Stomach (tissue), 8 donors: ENCODE measurements at regions not wholly inside any gene's neighbourhood (a gene's known extent, or its start where the extent isn't known, plus 50 kb on each side); places are given as distances from the start of the nearest gene placed in this dataset.

Experiments
- DNase-seq, 2 donors: peaks; one replicate each; pipeline versions ENCODE4 v3.0.0 to v3.0.0-alpha.2; 2013 to 2019
- H3K27ac ChIP-seq, 5 donors: fragments of 200-600 bp in 4 of 5; sonication (generic) in 4 of 5; one replicate each; pipeline ENCODE4 v1.5.1; 2013 to 2019; ENCODE audit warnings: mild to moderate bottlenecking in 1 of 5, moderate library complexity in 1 of 5
- H3K27me3 ChIP-seq, 3 donors: fragments of 200-600 bp; sonication (generic); one replicate each; pipeline ENCODE4 v1.5.1; 2017 to 2019; ENCODE audit warnings: mixed run types in 1 of 3
- H3K36me3 ChIP-seq, 4 donors: fragments of 200-600 bp; sonication (generic); 1 replicate in 3 of 4; 2 replicates in 1 of 4; pipeline ENCODE4 v1.5.1; 2016 to 2019
- H3K4me1 ChIP-seq, 4 donors: fragments of 200-600 bp; sonication (generic); one replicate each; pipeline ENCODE4 v1.5.1; 2016 to 2019
- H3K4me3 ChIP-seq, 4 donors: fragments of 200-600 bp; sonication (generic) in 3 of 4; one replicate each; pipeline ENCODE4 v1.5.1; 2016 to 2019; ENCODE audit warnings: mild to moderate bottlenecking in 1 of 4
- H3K9me3 ChIP-seq, 4 donors: fragments of 200-600 bp; sonication (generic); one replicate each; pipeline ENCODE4 v1.5.1; 2016 to 2019
- EP300 ChIP-seq: sonication (generic); formaldehyde crosslinking; IDR thresholded peaks from one replicate; pipeline ENCODE4 v1.6.1; 2017; ENCODE audit warnings: antibody characterized with exemption
- POLR2A ChIP-seq, 4 donors: fragments of 450-650 bp; IDR thresholded peaks; one replicate each; pipeline ENCODE4 v1.6.1; 2016; ENCODE audit warnings: antibody characterized with exemption in 4 of 4, control low read depth in 2 of 4, mild to moderate bottlenecking in 1 of 4, moderate library complexity in 1 of 4
- POLR2AphosphoS5 ChIP-seq, 3 donors: sonication (generic); formaldehyde crosslinking; IDR thresholded peaks; one replicate each; pipeline ENCODE4 v1.6.1; 2016; ENCODE audit warnings: antibody characterized with exemption in 3 of 3
- WGBS, 5 donors: extraction: QIAGEN DNeasy Blood & Tissue Kit in 3 of 5; methylation state at CpG; one replicate each; pipeline versions ENCODE4 v1.1.5 to v1.1.7; 2013 to 2018; 5-methylcytosine and 5-hydroxymethylcytosine counted together
- intact Hi-C: fragments of 100-400 bp; cut with DNase I; formaldehyde crosslinking; loops from one replicate; pipeline ENCODE4 v1.15.1; 2023; ENCODE audit warnings: low total_unique reads
- TF ChIP-seq, protein P1 (sequence below), 7 experiments: fragments of 450-650 bp in 4 of 7; fragments of 200-600 bp in 3 of 7; sonication (generic) in 3 of 7; IDR thresholded peaks; one replicate each; pipeline ENCODE4 v1.5.1; 2016 to 2019; ENCODE audit warnings: antibody characterized with exemption in 7 of 7, control low read depth in 2 of 7, mild to moderate bottlenecking in 1 of 7
- donor health status: healthy with polysubstance abuse.
- donor health status: Bipolar disorder and iron deficiency.
- donor health status: healthy.

DNA sequence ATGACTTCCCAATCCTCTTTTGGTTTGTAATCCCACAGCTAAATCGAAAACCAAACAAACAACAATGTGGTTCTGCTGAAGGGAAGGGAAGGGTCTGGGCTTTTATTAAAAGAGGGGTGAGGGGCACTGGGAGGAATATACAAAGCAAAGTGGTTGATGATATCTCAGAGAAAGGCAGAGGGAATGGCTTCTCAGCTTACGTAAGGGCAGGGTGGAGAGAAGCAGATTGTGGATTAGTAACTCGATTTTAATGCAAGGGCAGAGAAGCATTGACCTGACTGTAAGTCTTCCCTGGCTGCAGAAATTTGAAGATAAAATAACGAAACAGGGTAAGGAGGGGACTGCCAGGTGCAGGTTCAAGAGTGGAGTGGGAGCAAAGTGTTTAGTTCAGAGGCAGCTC is 438.2 kb upstream of the LRRC7 start:
- H3K4me3 ChIP-seq, result no peak overlapping the region
- DNase-seq, result no peak
- no peak overlapping the region for H3K27ac ChIP-seq
- TF ChIP-seq POLR2AphosphoS5 (IDR thresholded peaks at IDR 0.05) (no peak), EP300 (no peak), POLR2A (IDR thresholded peaks at IDR 0.05) (no peak)
- TF ChIP-seq, protein P1, sequence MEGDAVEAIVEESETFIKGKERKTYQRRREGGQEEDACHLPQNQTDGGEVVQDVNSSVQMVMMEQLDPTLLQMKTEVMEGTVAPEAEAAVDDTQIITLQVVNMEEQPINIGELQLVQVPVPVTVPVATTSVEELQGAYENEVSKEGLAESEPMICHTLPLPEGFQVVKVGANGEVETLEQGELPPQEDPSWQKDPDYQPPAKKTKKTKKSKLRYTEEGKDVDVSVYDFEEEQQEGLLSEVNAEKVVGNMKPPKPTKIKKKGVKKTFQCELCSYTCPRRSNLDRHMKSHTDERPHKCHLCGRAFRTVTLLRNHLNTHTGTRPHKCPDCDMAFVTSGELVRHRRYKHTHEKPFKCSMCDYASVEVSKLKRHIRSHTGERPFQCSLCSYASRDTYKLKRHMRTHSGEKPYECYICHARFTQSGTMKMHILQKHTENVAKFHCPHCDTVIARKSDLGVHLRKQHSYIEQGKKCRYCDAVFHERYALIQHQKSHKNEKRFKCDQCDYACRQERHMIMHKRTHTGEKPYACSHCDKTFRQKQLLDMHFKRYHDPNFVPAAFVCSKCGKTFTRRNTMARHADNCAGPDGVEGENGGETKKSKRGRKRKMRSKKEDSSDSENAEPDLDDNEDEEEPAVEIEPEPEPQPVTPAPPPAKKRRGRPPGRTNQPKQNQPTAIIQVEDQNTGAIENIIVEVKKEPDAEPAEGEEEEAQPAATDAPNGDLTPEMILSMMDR (IDR thresholded peaks at IDR 0.05), result no peak
- H3K36me3 ChIP-seq, result no peaks in the 10 kb centered on the region
- H3K27me3 ChIP-seq, result no peaks in the 10 kb centered on the region
- no peaks in the 10 kb centered on the region for H3K9me3 ChIP-seq
- intact Hi-C loops, result no loop called here
- WGBS, 5 donors, result 59 to 70% (median 65%) methylated on average over 4 of the region's 4 CpGs
- H3K4me1 ChIP-seq, result peaks cover 0 to 18% (median 0%) of the 10 kb centered on the region in 4 donors

DNA sequence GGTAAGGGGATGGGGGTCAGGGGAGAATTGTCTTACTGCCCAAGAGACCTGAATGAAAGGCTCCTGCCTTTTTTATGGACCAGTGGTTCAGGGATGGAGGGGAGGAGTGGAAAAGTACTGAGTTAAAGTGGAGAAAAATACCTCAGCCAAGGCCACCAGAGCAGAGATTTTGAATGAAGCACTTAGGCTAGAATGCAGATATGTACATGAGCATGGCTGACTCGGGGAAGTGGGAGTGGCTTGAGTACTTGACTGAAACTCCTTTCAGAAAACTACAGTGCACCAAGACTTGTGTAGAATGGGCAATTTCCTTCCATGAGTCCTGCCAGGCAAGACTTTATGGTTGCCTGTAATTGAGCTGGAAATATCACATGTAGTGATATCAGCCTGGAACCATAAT is 429.6 kb upstream of the LRRC7 start:
- Histone ChIP-seq H3K4me1 (no peaks in the 10 kb centered on the region), H3K27ac (no peak overlapping the region), H3K27me3 (no peaks in the 10 kb centered on the region), H3K9me3 (peaks cover 0 to 10% (median 0%) of the 10 kb centered on the region in 4 donors), H3K4me3 (no peak overlapping the region), H3K36me3 (no peaks in the 10 kb centered on the region)
- intact Hi-C loops, result no loop called here
- no peak for DNase-seq
- no peak for TF ChIP-seq EP300
- TF ChIP-seq POLR2A (IDR thresholded peaks at IDR 0.05), result no peak
- TF ChIP-seq, protein P1 (IDR thresholded peaks at IDR 0.05), result no peak
- no peak for TF ChIP-seq POLR2AphosphoS5 (IDR thresholded peaks at IDR 0.05)
- WGBS, 5 donors, result 43 to 76% (median 67%) methylated on average over 1 of the region's 1 CpG

DNA sequence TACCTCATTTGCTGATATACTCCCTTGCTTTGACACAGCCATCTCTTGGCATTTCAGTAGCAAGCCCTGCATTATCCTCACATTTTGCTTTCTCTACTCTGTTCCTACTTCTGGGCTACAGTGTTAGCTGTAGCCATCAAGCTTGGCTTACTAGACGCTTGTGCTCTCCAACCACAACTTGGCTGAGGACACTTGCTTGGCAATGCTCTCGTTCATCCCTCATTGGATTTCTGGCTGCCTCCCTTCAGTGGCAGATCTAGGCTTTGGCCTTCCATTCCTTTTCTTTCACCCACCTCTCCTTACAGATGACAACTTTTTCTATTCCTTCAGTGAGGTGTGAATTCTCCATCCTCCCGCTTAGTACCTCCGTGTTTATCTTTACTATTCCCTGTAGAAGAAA is 428.7 kb upstream of the LRRC7 start:
- H3K4me1 ChIP-seq, result no peaks in the 10 kb centered on the region
- WGBS, 5 donors, result 82 to 89% (median 84%) methylated on average over 4 of the region's 4 CpGs
- H3K9me3 ChIP-seq, result peaks cover 0 to 10% (median 0%) of the 10 kb centered on the region in 4 donors
- H3K27ac ChIP-seq, result no peak overlapping the region
- no peaks in the 10 kb centered on the region for H3K27me3 ChIP-seq
- TF ChIP-seq POLR2A (IDR thresholded peaks at IDR 0.05) (no peak), EP300 (no peak), POLR2AphosphoS5 (IDR thresholded peaks at IDR 0.05) (no peak)
- TF ChIP-seq, protein P1 (IDR thresholded peaks at IDR 0.05), result no peak
- no peaks in the 10 kb centered on the region for H3K36me3 ChIP-seq
- no peak for DNase-seq
- H3K4me3 ChIP-seq, result no peak overlapping the region
- intact Hi-C loops, result no loop called here

DNA sequence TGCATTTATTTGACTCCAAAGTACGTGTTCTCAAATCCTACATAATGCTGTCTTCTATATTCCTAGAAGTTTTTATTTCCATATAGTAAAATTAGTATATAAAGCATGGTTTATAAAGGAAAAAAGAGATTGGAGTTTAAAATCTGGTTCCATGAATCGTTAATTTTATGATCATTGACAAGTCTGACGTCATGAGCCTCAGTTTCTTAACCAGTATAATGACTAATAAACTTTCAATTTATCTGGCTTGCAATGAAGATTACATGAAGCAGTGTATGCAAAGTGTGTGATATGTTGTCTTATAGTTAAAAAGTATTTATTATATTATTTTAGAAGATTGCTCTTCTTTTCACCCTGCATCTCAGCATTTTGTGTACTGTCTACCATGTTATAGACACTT is 421.4 kb upstream of the LRRC7 start:
- TF ChIP-seq POLR2A (IDR thresholded peaks at IDR 0.05), result no peak
- no peak for TF ChIP-seq EP300
- no peak for TF ChIP-seq POLR2AphosphoS5 (IDR thresholded peaks at IDR 0.05)
- TF ChIP-seq, protein P1 (IDR thresholded peaks at IDR 0.05), result no peak
- intact Hi-C loops, result no loop called here
- no peaks in the 10 kb centered on the region for H3K27me3 ChIP-seq
- H3K36me3 ChIP-seq, result no peaks in the 10 kb centered on the region
- DNase-seq, result no peak
- 69 to 81% (median 76%) methylated on average over 3 of the region's 3 CpGs for WGBS, 5 donors
- H3K9me3 ChIP-seq, result no peaks in the 10 kb centered on the region
- no peak overlapping the region for H3K4me3 ChIP-seq
- no peak overlapping the region for H3K27ac ChIP-seq
- no peaks in the 10 kb centered on the region for H3K4me1 ChIP-seq
